Fibroblast of lung (primary cell): ENCODE measurements at regions not wholly inside any gene's neighbourhood (a gene's known extent, or its start where the extent isn't known, plus 50 kb on each side); places are given as distances from the start of the nearest gene placed in this dataset.
A peak's percentile ranks its signal among the peaks of the same experiment; 100 is the strongest.

Source experiments
- DNase-seq, 2 donors: peaks; one replicate each; pipeline versions ENCODE4 v3.0.0 to v3.0.0-alpha.2; 2010; ENCODE audit warnings: low read depth in 2 of 2
- H2AFZ ChIP-seq: 2 replicates; pipeline ENCODE4 v1.5.1; 2012; ENCODE audit warnings: low read length, control low read depth, inconsistent platforms
- H3K27ac ChIP-seq: 2 replicates; pipeline ENCODE4 v1.5.1; 2011; ENCODE audit warnings: low read length, control low read depth; ENCODE audit not compliant: insufficient read depth
- H3K27me3 ChIP-seq: 2 replicates; pipeline ENCODE4 v1.5.1; 2011; ENCODE audit warnings: mild to moderate bottlenecking, low read length; ENCODE audit not compliant: control insufficient read depth, insufficient read depth
- H3K36me3 ChIP-seq: 2 replicates; pipeline ENCODE4 v1.5.1; 2011; ENCODE audit warnings: low read length; ENCODE audit not compliant: control insufficient read depth, insufficient read depth
- H3K4me1 ChIP-seq: 2 replicates; pipeline ENCODE4 v1.5.1; 2011; ENCODE audit warnings: low read length; ENCODE audit not compliant: control insufficient read depth, insufficient read depth; ENCODE audit errors: extremely low read depth
- H3K4me2 ChIP-seq: 2 replicates; pipeline ENCODE4 v1.5.1; 2011; ENCODE audit warnings: low read length, control low read depth; ENCODE audit not compliant: insufficient read depth; ENCODE audit errors: extremely low read depth
- H3K4me3 ChIP-seq, 4 experiments: fragments of 200-600 bp in 1 of 4; sonication (generic) in 1 of 4; replicated peaks in 1 of 4; 2 replicates each; pipeline ENCODE4 v1.5.1; 2011 to 2016; ENCODE audit warnings: low read length in 4 of 4, low read depth in 3 of 4, mild to moderate bottlenecking in 3 of 4, control low read depth in 2 of 4, inconsistent platforms in 1 of 4, mixed read lengths in 1 of 4; ENCODE audit not compliant: insufficient read depth in 1 of 4; ENCODE audit errors: control extremely low read depth in 1 of 4
- H3K79me2 ChIP-seq: 2 replicates; pipeline ENCODE4 v1.5.1; 2012; ENCODE audit warnings: mild to moderate bottlenecking, low read length, inconsistent platforms; ENCODE audit not compliant: control insufficient read depth, insufficient read depth
- H3K9ac ChIP-seq: 2 replicates; pipeline ENCODE4 v1.5.1; 2011; ENCODE audit warnings: mild to moderate bottlenecking, low read length, control low read depth; ENCODE audit not compliant: insufficient read depth
- H3K9me3 ChIP-seq: 2 replicates; pipeline ENCODE4 v1.5.1; 2012; ENCODE audit warnings: low read depth, low read length; ENCODE audit not compliant: control insufficient read depth, insufficient read depth
- H4K20me1 ChIP-seq: 2 replicates; pipeline ENCODE4 v1.5.1; 2011; ENCODE audit warnings: low read length; ENCODE audit not compliant: control insufficient read depth, insufficient read depth; ENCODE audit errors: extremely low read depth
- EZH2 ChIP-seq: IDR thresholded peaks from 2 replicates; pipeline ENCODE4 v1.5.1; 2012; ENCODE audit warnings: low read length, control low read depth, mild to moderate bottlenecking; ENCODE audit errors: missing control alignments
- TF ChIP-seq, protein P1 (sequence below), 2 donors: IDR thresholded peaks in 1 of 2; conservative IDR thresholded peaks in 1 of 2; 1 replicate in 1 of 2; 2 replicates in 1 of 2; pipeline ENCODE4 v1.5.1; 2011 to 2012; ENCODE audit warnings: low read length in 2 of 2, control low read depth in 1 of 2, inconsistent platforms in 1 of 2, low read depth in 1 of 2, mild to moderate bottlenecking in 1 of 2

DNA sequence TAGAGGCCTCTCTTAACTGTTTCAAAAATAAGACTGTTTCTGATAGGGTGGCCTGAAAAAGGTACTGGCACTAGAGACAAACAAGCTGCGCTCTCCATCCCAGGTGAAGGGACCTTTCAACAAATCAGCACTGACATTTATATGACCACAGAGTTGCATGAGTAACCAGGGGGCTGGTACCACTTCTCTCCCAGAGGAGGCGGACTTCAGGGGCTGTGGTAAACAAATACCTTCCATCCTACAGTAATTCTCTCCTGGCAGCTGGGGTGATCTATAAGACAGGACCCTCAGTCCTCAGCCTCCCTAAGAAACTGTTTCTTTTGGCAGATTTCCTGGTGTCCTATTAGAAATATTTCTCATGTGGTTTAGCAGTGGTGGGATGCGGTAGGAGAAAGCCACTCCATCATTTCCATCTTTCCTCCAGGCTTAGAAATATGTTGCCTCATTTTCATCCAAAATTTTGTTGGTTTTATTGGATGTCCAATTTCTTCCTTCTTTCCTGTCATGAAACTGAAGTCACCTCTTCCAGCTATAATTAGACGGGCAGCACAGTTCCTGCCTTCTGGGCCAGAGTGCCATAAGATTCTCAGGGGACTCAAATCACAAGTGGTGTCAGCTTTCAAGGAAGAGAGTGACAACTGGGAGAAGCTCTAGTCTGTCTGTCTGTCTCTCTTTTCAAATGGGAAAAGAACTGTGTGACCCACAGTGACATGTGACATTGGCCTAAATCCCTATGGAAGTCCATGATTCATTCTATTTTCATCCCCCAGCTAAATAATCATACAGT lies 96.4 kb downstream of the CYRIA start:
- H3K27me3 ChIP-seq, result no peaks in the 10 kb centered on the region
- H3K9me3 ChIP-seq, result no peaks in the 10 kb centered on the region
- H3K4me1 ChIP-seq, result no peaks in the 10 kb centered on the region
- H4K20me1 ChIP-seq, result no peaks in the 10 kb centered on the region
- no peaks in the 10 kb centered on the region for H3K79me2 ChIP-seq
- H3K4me3 ChIP-seq, result no peak overlapping the region
- no peak overlapping the region for H3K9ac ChIP-seq
- H3K4me2 ChIP-seq, result no peak overlapping the region
- no peak overlapping the region for H2AFZ ChIP-seq
- H3K27ac ChIP-seq, result no peak overlapping the region
- peak in 1 of 2 donors; percentile 40 for DNase-seq
- no peaks in the 10 kb centered on the region for H3K36me3 ChIP-seq
- no peak for TF ChIP-seq EZH2
- TF ChIP-seq, protein P1, sequence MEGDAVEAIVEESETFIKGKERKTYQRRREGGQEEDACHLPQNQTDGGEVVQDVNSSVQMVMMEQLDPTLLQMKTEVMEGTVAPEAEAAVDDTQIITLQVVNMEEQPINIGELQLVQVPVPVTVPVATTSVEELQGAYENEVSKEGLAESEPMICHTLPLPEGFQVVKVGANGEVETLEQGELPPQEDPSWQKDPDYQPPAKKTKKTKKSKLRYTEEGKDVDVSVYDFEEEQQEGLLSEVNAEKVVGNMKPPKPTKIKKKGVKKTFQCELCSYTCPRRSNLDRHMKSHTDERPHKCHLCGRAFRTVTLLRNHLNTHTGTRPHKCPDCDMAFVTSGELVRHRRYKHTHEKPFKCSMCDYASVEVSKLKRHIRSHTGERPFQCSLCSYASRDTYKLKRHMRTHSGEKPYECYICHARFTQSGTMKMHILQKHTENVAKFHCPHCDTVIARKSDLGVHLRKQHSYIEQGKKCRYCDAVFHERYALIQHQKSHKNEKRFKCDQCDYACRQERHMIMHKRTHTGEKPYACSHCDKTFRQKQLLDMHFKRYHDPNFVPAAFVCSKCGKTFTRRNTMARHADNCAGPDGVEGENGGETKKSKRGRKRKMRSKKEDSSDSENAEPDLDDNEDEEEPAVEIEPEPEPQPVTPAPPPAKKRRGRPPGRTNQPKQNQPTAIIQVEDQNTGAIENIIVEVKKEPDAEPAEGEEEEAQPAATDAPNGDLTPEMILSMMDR (conservative IDR thresholded peaks at IDR 0.05 in 1 of 2, IDR thresholded peaks at IDR 0.05 in 1 of 2; ENCODE audit: low read depth in 1 of 2, low read length in 2 of 2), result no peak

DNA sequence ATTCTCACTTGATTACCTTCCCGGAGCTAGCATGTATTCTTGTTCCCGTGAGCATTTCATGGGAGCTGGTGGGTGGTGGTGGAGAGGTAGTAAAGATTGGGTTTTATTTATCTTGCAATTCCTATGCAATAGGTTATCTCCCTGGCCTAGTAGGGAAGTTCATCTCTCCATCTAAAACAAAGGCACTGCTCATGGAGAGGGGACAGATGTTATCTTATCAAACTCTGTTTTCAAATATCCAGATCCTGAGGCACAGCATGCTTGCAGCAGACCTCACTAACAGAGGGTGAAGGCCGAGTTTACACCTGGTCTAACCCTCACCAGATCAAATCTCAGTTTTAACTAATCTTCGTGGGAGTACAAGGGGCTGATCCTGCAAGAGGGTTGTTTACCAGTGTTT lies 98.9 kb downstream of the CYRIA start:
- no peaks in the 10 kb centered on the region for H3K79me2 ChIP-seq
- H3K9ac ChIP-seq, result no peak overlapping the region
- DNase-seq, result no peak
- H3K36me3 ChIP-seq, result no peaks in the 10 kb centered on the region
- H3K4me2 ChIP-seq, result no peak overlapping the region
- H2AFZ ChIP-seq, result no peak overlapping the region
- H4K20me1 ChIP-seq, result no peaks in the 10 kb centered on the region
- no peaks in the 10 kb centered on the region for H3K9me3 ChIP-seq
- no peak overlapping the region for H3K4me3 ChIP-seq
- no peaks in the 10 kb centered on the region for H3K4me1 ChIP-seq
- H3K27ac ChIP-seq, result no peak overlapping the region
- TF ChIP-seq EZH2, result no peak
- TF ChIP-seq, protein P1 (conservative IDR thresholded peaks at IDR 0.05 in 1 of 2, IDR thresholded peaks at IDR 0.05 in 1 of 2; ENCODE audit: low read depth in 1 of 2, low read length in 2 of 2), result no peak
- H3K27me3 ChIP-seq, result no peaks in the 10 kb centered on the region

DNA sequence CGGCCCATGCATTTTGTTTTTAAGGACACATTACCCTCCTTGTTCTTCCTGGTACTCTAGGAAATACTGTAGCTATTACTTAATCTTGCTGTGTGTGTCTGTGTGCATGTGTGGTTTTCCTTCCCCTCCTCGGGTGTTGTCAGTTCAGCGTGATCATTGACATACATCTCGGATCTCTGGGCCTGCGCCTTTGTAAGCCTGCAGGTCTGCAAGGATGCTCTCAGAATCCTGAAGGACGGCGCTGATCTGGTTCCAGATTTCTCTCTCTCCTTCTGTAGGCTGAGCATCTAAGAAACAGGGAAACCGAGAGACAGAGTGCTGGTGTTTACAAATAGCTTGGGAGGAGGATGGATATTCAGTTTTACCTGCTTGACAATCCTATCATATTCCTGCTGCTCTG lies 100.2 kb downstream of the CYRIA start:
- Histone ChIP-seq H3K4me1 (no peaks in the 10 kb centered on the region), H3K36me3 (no peaks in the 10 kb centered on the region), H4K20me1 (no peaks in the 10 kb centered on the region), H3K27ac (no peak overlapping the region), H3K4me3 (no peak overlapping the region), H3K79me2 (no peaks in the 10 kb centered on the region), H3K9ac (no peak overlapping the region), H2AFZ (no peak overlapping the region), H3K4me2 (no peak overlapping the region), H3K9me3 (no peaks in the 10 kb centered on the region), H3K27me3 (no peaks in the 10 kb centered on the region)
- DNase-seq, result no peak
- TF ChIP-seq, protein P1 (conservative IDR thresholded peaks at IDR 0.05 in 1 of 2, IDR thresholded peaks at IDR 0.05 in 1 of 2; ENCODE audit: low read depth in 1 of 2, low read length in 2 of 2), result no peak
- no peak for TF ChIP-seq EZH2
